OCI-LY1 (cell line): ENCODE measurements at regions not wholly inside any gene's neighbourhood (a gene's known extent, or its start where the extent isn't known, plus 50 kb on each side); places are given as distances from the start of the nearest gene placed in this dataset.

Source experiments
- CTCF ChIP-seq: fragments of 200-600 bp; sonication (generic), shearing (Covaris generic); IDR thresholded peaks from 2 replicates; pipeline ENCODE4 v1.5.1; 2017; ENCODE audit warnings: mild to moderate bottlenecking, antibody characterized with exemption, low read length, moderate library complexity, mixed read lengths
- EZH2 ChIP-seq: fragments of 200-600 bp; sonication (generic), shearing (Covaris generic); IDR thresholded peaks from 2 replicates; pipeline ENCODE4 v1.8.0; 2017; ENCODE audit warnings: borderline replicate concordance, mixed run types, mild to moderate bottlenecking, antibody characterized with exemption, low read length, moderate library complexity, mixed read lengths

DNA sequence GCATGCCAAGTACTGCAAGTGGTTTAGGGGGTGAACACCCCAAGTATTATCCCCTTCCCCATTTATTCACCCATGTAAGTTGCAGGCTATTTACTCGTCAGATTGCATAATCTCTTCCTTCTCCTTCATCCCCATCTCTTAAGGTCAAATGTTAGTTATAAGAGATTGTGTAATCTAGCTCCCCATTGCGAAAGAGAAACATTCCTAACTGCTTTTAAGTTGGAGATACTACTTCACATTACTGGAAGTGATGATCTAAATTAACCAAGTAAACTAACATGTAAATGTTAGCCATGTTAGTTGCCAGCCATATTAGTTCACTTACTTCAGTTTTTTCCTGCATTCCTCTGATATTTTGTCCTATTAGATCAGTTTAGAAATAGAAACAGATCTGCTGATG is 262.3 kb downstream of the TAF11L14 start:
- no peak for TF ChIP-seq CTCF
- no peak for TF ChIP-seq EZH2
